ENCODE measurements at regions not wholly inside any gene's neighbourhood (a gene's known extent, or its start where the extent isn't known, plus 50 kb on each side); places are given as distances from the start of the nearest gene placed in this dataset. TPM values are rescaled to one million over a fixed set of nuclear protein-coding genes. Genes with fewer than 3 reads are reported as not detected.

DNA sequence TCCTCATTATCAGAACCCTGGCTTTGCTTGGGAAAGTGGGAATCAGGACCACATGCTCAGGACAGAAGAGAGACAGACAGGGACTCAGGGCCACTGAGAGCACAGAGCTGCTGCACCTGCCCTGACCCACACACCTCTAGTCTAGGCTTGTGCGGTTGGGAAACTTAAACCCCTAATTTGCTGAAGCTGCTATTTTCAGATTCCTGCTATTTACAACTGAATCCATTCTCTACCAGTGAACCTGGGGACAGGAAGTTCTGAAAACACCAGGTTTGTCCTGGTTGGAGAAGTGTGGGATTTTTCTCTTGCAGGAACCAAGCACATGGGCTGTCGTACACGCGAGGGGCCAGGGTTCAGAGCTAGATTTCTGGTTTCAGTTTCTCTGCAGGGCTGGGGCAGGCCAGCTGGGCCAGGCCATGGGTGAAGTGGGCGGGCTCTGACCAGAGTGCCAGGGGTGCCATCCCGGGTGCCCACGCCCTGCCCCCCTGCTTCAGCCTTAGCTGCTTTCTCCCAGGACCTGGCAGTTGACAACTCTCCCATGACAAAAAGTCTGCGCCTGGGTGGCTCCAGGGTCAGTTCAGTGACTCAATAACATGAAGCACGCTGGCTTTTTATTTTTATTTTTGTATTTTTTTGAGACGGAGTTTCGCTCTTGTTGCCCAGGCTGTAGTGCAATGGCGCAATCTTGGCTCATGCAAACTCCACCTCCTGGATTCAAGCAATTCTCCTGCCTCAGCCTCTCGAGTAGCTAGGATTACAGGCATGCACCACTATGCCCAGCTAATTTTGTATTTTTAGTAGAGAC lies 51.3 kb upstream of the SLC1A4 start:
- WGBS, 2 donors: 57 to 65% methylated on average over 13 of the region's 13 CpGs
- Histone ChIP-seq H3K36me3 (ENCODE audit: control insufficient read depth in 4 of 4, insufficient read depth in 4 of 4, low read length in 4 of 4) (no peaks in the 10 kb centered on the region), H3K27ac (ENCODE audit: low read depth in 1 of 2, low read length in 1 of 2) (no peak overlapping the region), H3K9me3 (ENCODE audit: control insufficient read depth in 4 of 4, insufficient read depth in 3 of 4, low read length in 3 of 4) (no peaks in the 10 kb centered on the region), H3K4me3 (no peak overlapping the region), H3K27me3 (ENCODE audit: control insufficient read depth in 3 of 3, insufficient read depth in 3 of 3, low read length in 2 of 3) (no peaks in the 10 kb centered on the region), H3K4me1 (ENCODE audit: control insufficient read depth in 5 of 5, insufficient read depth in 5 of 5, low read length in 5 of 5) (no peaks in the 10 kb centered on the region), H3K9ac (ENCODE audit: insufficient read depth in 1 of 2, low read length in 2 of 2) (no peak overlapping the region)
- DNase-seq (no peak), ATAC-seq (ENCODE audit: insufficient read depth, low FRiP score) (peak; percentile 65)
- TF ChIP-seq CTCF (IDR thresholded peaks at IDR 0.05; ENCODE audit: control extremely low read depth, extremely low read depth): no peak

DNA sequence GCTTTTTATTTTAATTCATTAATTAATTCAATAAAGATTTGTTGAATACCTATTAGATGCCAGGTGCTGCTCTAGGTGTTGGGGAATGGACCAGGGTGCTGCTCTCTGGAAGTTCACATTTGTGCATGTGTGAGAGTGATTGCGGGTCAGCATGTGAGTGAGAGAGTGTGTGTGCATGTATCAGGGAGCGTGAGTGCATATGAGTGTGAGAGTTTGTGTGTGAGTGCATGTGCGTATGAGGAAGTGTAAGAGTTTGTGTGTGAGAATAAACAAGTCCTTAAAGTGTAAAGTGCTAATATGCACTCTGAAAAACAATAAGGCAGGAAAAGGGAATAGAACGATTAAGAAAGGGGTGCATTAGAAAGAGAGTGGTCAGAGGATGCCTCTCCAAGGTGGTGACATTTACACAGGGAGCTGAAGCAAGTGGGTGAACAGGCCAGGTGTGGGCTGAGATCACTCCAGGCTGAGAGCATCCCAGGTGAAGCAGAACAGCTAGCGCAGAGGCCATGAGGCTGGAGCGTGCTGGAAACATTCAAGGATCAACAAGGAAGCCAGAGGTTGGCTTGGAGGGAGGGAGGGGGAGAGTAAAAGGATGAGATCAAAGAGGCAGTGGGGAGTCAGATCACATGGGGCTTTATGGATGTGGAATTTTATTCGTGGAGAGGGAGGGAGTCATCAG lies 50.5 kb upstream of the SLC1A4 start:
- no peaks in the 10 kb centered on the region for H3K27me3 ChIP-seq (ENCODE audit: control insufficient read depth in 3 of 3, insufficient read depth in 3 of 3, low read length in 2 of 3)
- H3K4me3 ChIP-seq: no peak overlapping the region
- ATAC-seq (ENCODE audit: insufficient read depth, low FRiP score) (no peak), DNase-seq (no peak)
- no peak overlapping the region for H3K27ac ChIP-seq (ENCODE audit: low read depth in 1 of 2, low read length in 1 of 2)
- H3K9me3 ChIP-seq (ENCODE audit: control insufficient read depth in 4 of 4, insufficient read depth in 3 of 4, low read length in 3 of 4): no peaks in the 10 kb centered on the region
- no peak for TF ChIP-seq CTCF (IDR thresholded peaks at IDR 0.05; ENCODE audit: control extremely low read depth, extremely low read depth)
- H3K9ac ChIP-seq (ENCODE audit: insufficient read depth in 1 of 2, low read length in 2 of 2): no peak overlapping the region
- 71 to 76% methylated on average over 7 of the region's 7 CpGs for WGBS, 2 donors
- H3K4me1 ChIP-seq (ENCODE audit: control insufficient read depth in 5 of 5, insufficient read depth in 5 of 5, low read length in 5 of 5): no peaks in the 10 kb centered on the region
- H3K36me3 ChIP-seq (ENCODE audit: control insufficient read depth in 4 of 4, insufficient read depth in 4 of 4, low read length in 4 of 4): no peaks in the 10 kb centered on the region

- Histone ChIP-seq H3K9me3 (ENCODE audit: control insufficient read depth in 4 of 4, insufficient read depth in 3 of 4, low read length in 3 of 4) (no peaks in the 10 kb centered on the region), H3K27me3 (ENCODE audit: control insufficient read depth in 3 of 3, insufficient read depth in 3 of 3, low read length in 2 of 3) (no peaks in the 10 kb centered on the region), H3K36me3 (ENCODE audit: control insufficient read depth in 4 of 4, insufficient read depth in 4 of 4, low read length in 4 of 4) (no peaks in the 10 kb centered on the region), H3K4me3 (no peak overlapping the region), H3K9ac (ENCODE audit: insufficient read depth in 1 of 2, low read length in 2 of 2) (no peak overlapping the region), H3K4me1 (ENCODE audit: control insufficient read depth in 5 of 5, insufficient read depth in 5 of 5, low read length in 5 of 5) (no peaks in the 10 kb centered on the region), H3K27ac (ENCODE audit: low read depth in 1 of 2, low read length in 1 of 2) (no peak overlapping the region)
- no peak for DNase-seq
- 66 to 70% methylated on average over 12 of the region's 12 CpGs for WGBS, 2 donors
- TF ChIP-seq CTCF (IDR thresholded peaks at IDR 0.05; ENCODE audit: control extremely low read depth, extremely low read depth): no peak
- ATAC-seq (ENCODE audit: insufficient read depth, low FRiP score): no peak
Measured at GRCh38 chr2:64939332-64939917, 49.8 kb upstream of the SLC1A4 start.

Small RNAs in the stretch of these regions (small RNA-seq; reads per million reads assigned to genes)
- gene RF00019 (ENCODE audit: low replicate concordance) (not detected), gene RN7SL211P (ENCODE audit: low replicate concordance) (not detected), gene RN7SL341P (ENCODE audit: low replicate concordance) (not detected)
